H9 (cell line): ENCODE measurements at regions not wholly inside any gene's neighbourhood (a gene's known extent, or its start where the extent isn't known, plus 50 kb on each side); places are given as distances from the start of the nearest gene placed in this dataset.

Source experiments
- DNase-seq: peaks from one replicate; pipeline ENCODE4 v3.0.0-alpha.2; 2017
- H2AFZ ChIP-seq: one replicate; pipeline ENCODE4 v1.6.1; 2013; ENCODE audit warnings: mild to moderate bottlenecking, low read length, control low read depth, moderate library complexity
- H2AK5ac ChIP-seq: 2 replicates; pipeline ENCODE4 v1.6.1; 2013; ENCODE audit warnings: low read length, control low read depth, mixed read lengths; ENCODE audit not compliant: insufficient read length
- H2BK120ac ChIP-seq: one replicate; pipeline ENCODE4 v1.6.1; 2013; ENCODE audit warnings: low read depth, mild to moderate bottlenecking, low read length, control low read depth, inconsistent platforms; ENCODE audit not compliant: poor library complexity, severe bottlenecking
- H2BK12ac ChIP-seq: 2 replicates; pipeline ENCODE4 v1.6.1; 2013; ENCODE audit warnings: low read length, control low read depth, mixed read lengths, low read depth; ENCODE audit not compliant: insufficient read length
- H2BK15ac ChIP-seq: 2 replicates; pipeline ENCODE4 v1.6.1; 2013; ENCODE audit warnings: low read depth, low read length, control low read depth
- H2BK20ac ChIP-seq: one replicate; pipeline ENCODE4 v1.6.1; 2013; ENCODE audit warnings: low read depth, mild to moderate bottlenecking, low read length, control low read depth, inconsistent platforms; ENCODE audit not compliant: poor library complexity, severe bottlenecking
- H2BK5ac ChIP-seq: 2 replicates; pipeline ENCODE4 v1.6.1; 2013; ENCODE audit warnings: low read length, control low read depth, mixed read lengths; ENCODE audit not compliant: insufficient read length
- H3K14ac ChIP-seq: 2 replicates; pipeline ENCODE4 v1.6.1; 2013; ENCODE audit warnings: low read length, control low read depth; ENCODE audit not compliant: insufficient read depth
- H3K18ac ChIP-seq: 2 replicates; pipeline ENCODE4 v1.6.1; 2013; ENCODE audit warnings: low read depth, mild to moderate bottlenecking, mixed read lengths, low read length, control low read depth; ENCODE audit not compliant: insufficient read length
- H3K23ac ChIP-seq: 2 replicates; pipeline ENCODE4 v1.6.1; 2013; ENCODE audit warnings: low read length, control low read depth, mixed read lengths, low read depth; ENCODE audit not compliant: insufficient read length
- H3K23me2 ChIP-seq: 2 replicates; pipeline ENCODE4 v1.6.1; 2013; ENCODE audit warnings: low read depth, mild to moderate bottlenecking, mixed read lengths, low read length, control low read depth; ENCODE audit not compliant: insufficient read length, poor library complexity, severe bottlenecking
- H3K27ac ChIP-seq: 2 replicates; pipeline ENCODE4 v1.5.1; 2013; ENCODE audit warnings: low read length, control low read depth, mixed read lengths, low read depth; ENCODE audit not compliant: insufficient read length
- H3K27me3 ChIP-seq: 2 replicates; pipeline ENCODE4 v1.6.1; 2013; ENCODE audit warnings: low read length, control low read depth, inconsistent platforms; ENCODE audit not compliant: insufficient read depth
- H3K4ac ChIP-seq: 2 replicates; pipeline ENCODE4 v1.6.1; 2013; ENCODE audit warnings: low read depth, mild to moderate bottlenecking, control low read depth, inconsistent platforms, low read length, moderate library complexity
- H3K4me1 ChIP-seq: 2 replicates; pipeline ENCODE4 v1.6.1; 2013; ENCODE audit warnings: low read length, control low read depth, inconsistent platforms; ENCODE audit not compliant: insufficient read depth
- H3K4me2 ChIP-seq: 2 replicates; pipeline ENCODE4 v1.6.1; 2013; ENCODE audit warnings: low read length, control low read depth, mixed read lengths; ENCODE audit not compliant: insufficient read length, insufficient read depth
- H3K56ac ChIP-seq: 2 replicates; pipeline ENCODE4 v1.6.1; 2013; ENCODE audit warnings: low read depth, mild to moderate bottlenecking, mixed read lengths, low read length, control low read depth; ENCODE audit not compliant: insufficient read length
- H3K79me1 ChIP-seq: 2 replicates; pipeline ENCODE4 v1.6.1; 2013; ENCODE audit warnings: low read depth, mild to moderate bottlenecking, moderate library complexity, low read length, control low read depth, inconsistent platforms; ENCODE audit not compliant: insufficient read depth, poor library complexity, severe bottlenecking
- H3K79me2 ChIP-seq: 2 replicates; pipeline ENCODE4 v1.6.1; 2013; ENCODE audit warnings: low read length, control low read depth, inconsistent platforms; ENCODE audit not compliant: insufficient read depth
- H3K9ac ChIP-seq: 2 replicates; pipeline ENCODE4 v1.6.1; 2013; ENCODE audit warnings: low read length, control low read depth, mixed read lengths; ENCODE audit not compliant: insufficient read length; ENCODE audit errors: extremely low read depth
- H3K9me3 ChIP-seq: one replicate; pipeline ENCODE4 v1.6.1; 2013; ENCODE audit warnings: low read depth, low read length, inconsistent platforms; ENCODE audit not compliant: control insufficient read depth
- H3T11ph ChIP-seq: one replicate; pipeline ENCODE4 v1.6.1; 2013; ENCODE audit warnings: mild to moderate bottlenecking, low read length, control low read depth, inconsistent platforms
- H4K20me1 ChIP-seq: one replicate; pipeline ENCODE4 v1.6.1; 2013; ENCODE audit not compliant: control insufficient read depth, insufficient read length, insufficient read depth
- H4K5ac ChIP-seq: 2 replicates; pipeline ENCODE4 v1.6.1; 2013; ENCODE audit warnings: low read depth, mild to moderate bottlenecking, mixed read lengths, low read length, control low read depth; ENCODE audit not compliant: insufficient read length
- H4K8ac ChIP-seq: replicated peaks from 2 replicates; pipeline ENCODE4 v1.6.1; 2013; ENCODE audit warnings: low read length, control low read depth, mixed read lengths, low read depth; ENCODE audit not compliant: insufficient read length
- H4K91ac ChIP-seq: 2 replicates; pipeline ENCODE4 v1.6.1; 2013; ENCODE audit warnings: low read depth, mild to moderate bottlenecking, moderate library complexity, mixed read lengths, low read length, control low read depth; ENCODE audit not compliant: insufficient read length
- H3K27ac Mint-ChIP-seq, 3 experiments: 2 replicates in 2 of 3; 3 replicates in 1 of 3; pipeline ENCODE4 v1.8.0; 2020 to 2021; ENCODE audit warnings: mixed read lengths in 3 of 3, mild to moderate bottlenecking in 1 of 3, moderate library complexity in 1 of 3
- H3K27me3 Mint-ChIP-seq: 2 replicates; pipeline ENCODE4 v1.8.0; 2021; ENCODE audit warnings: low read depth, mild to moderate bottlenecking, moderate library complexity, mixed read lengths
- H3K36me3 Mint-ChIP-seq, 3 experiments: 2 replicates in 2 of 3; 3 replicates in 1 of 3; pipeline ENCODE4 v1.8.0; 2020 to 2021; ENCODE audit warnings: low read depth in 3 of 3, mixed read lengths in 3 of 3; ENCODE audit not compliant: insufficient read depth in 1 of 3
- H3K4me1 Mint-ChIP-seq, 2 experiments: 2 replicates each; pipeline ENCODE4 v1.8.0; 2020; ENCODE audit warnings: mixed read lengths in 2 of 2
- H3K4me3 Mint-ChIP-seq, 2 experiments: 2 replicates in 1 of 2; 3 replicates in 1 of 2; pipeline ENCODE4 v1.8.0; 2020 to 2021; ENCODE audit warnings: mild to moderate bottlenecking in 2 of 2, mixed read lengths in 2 of 2, moderate library complexity in 1 of 2
- H3K9me3 Mint-ChIP-seq, 2 experiments: 2 replicates in 1 of 2; 3 replicates in 1 of 2; pipeline ENCODE4 v1.8.0; 2020; ENCODE audit warnings: mild to moderate bottlenecking in 2 of 2, mixed read lengths in 2 of 2, moderate library complexity in 1 of 2
- WGBS: extraction: QIAGEN DNeasy Blood & Tissue Kit; methylation state at CpG from one replicate; pipeline ENCODE4 v1.1.7; 2013; ENCODE audit warnings: missing lambda C conversion rate, low lambda C conversion rate, mixed read lengths; ENCODE audit not compliant: insufficient read length; ENCODE audit errors: extremely low coverage; 5-methylcytosine and 5-hydroxymethylcytosine counted together
- TF ChIP-seq, protein P1 (sequence below): fragments of 200-600 bp; sonication (generic); conservative IDR thresholded peaks from 3 replicates; pipeline ENCODE4 v1.8.0; 2021; ENCODE audit warnings: antibody characterized with exemption, mild to moderate bottlenecking

DNA sequence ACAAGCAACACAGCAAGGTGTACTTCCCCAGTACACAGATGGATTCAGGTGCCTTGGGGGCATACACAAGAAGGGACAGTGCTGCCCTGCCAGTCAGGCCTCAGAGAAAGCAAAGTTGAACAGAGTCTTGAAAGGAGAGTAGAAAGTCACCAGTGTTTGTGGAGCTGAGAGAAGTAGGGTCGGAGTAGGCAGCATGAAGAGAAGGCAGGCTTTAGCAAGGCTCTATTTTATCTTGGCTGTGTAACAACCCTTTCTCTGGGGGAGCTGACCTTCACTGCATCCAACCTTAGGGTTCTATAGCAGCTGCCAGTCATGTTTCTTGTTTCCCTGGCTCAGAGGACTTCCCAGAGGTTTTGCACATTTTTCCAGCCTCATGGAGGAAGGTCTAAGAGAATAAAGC lies 77.4 kb upstream of the BLID start:
- Histone ChIP-seq H3K27me3 (no peaks in the 10 kb centered on the region), H3K9ac (no peak overlapping the region), H4K5ac (no peak overlapping the region), H2AFZ (no peak overlapping the region), H2BK15ac (no peak overlapping the region), H3K4me2 (no peak overlapping the region), H4K20me1 (no peaks in the 10 kb centered on the region), H3K27ac (no peak overlapping the region), H4K91ac (no peak overlapping the region), H3K79me1 (no peaks in the 10 kb centered on the region), H3K18ac (no peak overlapping the region), H3K79me2 (no peaks in the 10 kb centered on the region), H2AK5ac (no peak overlapping the region), H4K8ac (no peak overlapping the region), H3K23ac (no peak overlapping the region), H3K4ac (no peak overlapping the region), H2BK20ac (no peak overlapping the region), H3K56ac (no peak overlapping the region), H3K4me1 (no peaks in the 10 kb centered on the region), H2BK120ac (no peak overlapping the region), H2BK12ac (no peak overlapping the region), H3K14ac (no peak overlapping the region), H3K23me2 (no peaks in the 10 kb centered on the region), H2BK5ac (no peak overlapping the region), H3T11ph (no peak overlapping the region), H3K9me3 (no peaks in the 10 kb centered on the region)
- no peaks in the 10 kb centered on the region for H3K27me3 Mint-ChIP-seq
- H3K36me3 Mint-ChIP-seq: no peaks in the 10 kb centered on the region
- WGBS: no CpG with 5 or more reads among the region's 1 CpG
- no peaks in the 10 kb centered on the region for H3K4me1 Mint-ChIP-seq
- H3K9me3 Mint-ChIP-seq: no peaks in the 10 kb centered on the region
- TF ChIP-seq, protein P1, sequence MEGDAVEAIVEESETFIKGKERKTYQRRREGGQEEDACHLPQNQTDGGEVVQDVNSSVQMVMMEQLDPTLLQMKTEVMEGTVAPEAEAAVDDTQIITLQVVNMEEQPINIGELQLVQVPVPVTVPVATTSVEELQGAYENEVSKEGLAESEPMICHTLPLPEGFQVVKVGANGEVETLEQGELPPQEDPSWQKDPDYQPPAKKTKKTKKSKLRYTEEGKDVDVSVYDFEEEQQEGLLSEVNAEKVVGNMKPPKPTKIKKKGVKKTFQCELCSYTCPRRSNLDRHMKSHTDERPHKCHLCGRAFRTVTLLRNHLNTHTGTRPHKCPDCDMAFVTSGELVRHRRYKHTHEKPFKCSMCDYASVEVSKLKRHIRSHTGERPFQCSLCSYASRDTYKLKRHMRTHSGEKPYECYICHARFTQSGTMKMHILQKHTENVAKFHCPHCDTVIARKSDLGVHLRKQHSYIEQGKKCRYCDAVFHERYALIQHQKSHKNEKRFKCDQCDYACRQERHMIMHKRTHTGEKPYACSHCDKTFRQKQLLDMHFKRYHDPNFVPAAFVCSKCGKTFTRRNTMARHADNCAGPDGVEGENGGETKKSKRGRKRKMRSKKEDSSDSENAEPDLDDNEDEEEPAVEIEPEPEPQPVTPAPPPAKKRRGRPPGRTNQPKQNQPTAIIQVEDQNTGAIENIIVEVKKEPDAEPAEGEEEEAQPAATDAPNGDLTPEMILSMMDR: no peak
- H3K4me3 Mint-ChIP-seq: no peak overlapping the region
- H3K27ac Mint-ChIP-seq: no peak overlapping the region
- DNase-seq: no peak
